ENCODE measurements at regions not wholly inside any gene's neighbourhood (a gene's known extent, or its start where the extent isn't known, plus 50 kb on each side); places are given as distances from the start of the nearest gene placed in this dataset.

- DNase-seq (ENCODE audit: low read depth) = no peak
Observed at GRCh38 chr2:145315053-145315452, 795.1 kb upstream of the ZEB2 start.

GRCh38 chr2:145314119-145314633 lies 794.3 kb upstream of the ZEB2 start:
- DNase-seq (ENCODE audit: low read depth) = no peak

GRCh38 chr2:145305889-145306288 lies 786.0 kb upstream of the ZEB2 start:
- no peak for DNase-seq (ENCODE audit: low read depth)

- DNase-seq (ENCODE audit: low read depth) = no peak
Observed at GRCh38 chr2:145304501-145304900, 784.6 kb upstream of the ZEB2 start.

GRCh38 chr2:145303536-145303935 lies 783.6 kb upstream of the ZEB2 start:
- no peak for DNase-seq (ENCODE audit: low read depth)

GRCh38 chr2:145302886-145303285 lies 783.0 kb upstream of the ZEB2 start:
- DNase-seq (ENCODE audit: low read depth) = no peak

GRCh38 chr2:145302451-145302850 lies 782.5 kb upstream of the ZEB2 start:
- no peak for DNase-seq (ENCODE audit: low read depth)

- no peak for DNase-seq (ENCODE audit: low read depth)
Observed at GRCh38 chr2:145299368-145299767, 779.4 kb upstream of the ZEB2 start.

- DNase-seq (ENCODE audit: low read depth) = no peak
Observed at GRCh38 chr2:145292166-145292565, 772.2 kb upstream of the ZEB2 start.

- DNase-seq (ENCODE audit: low read depth) = no peak
Observed at GRCh38 chr2:145290986-145291385, 771.1 kb upstream of the ZEB2 start.

GRCh38 chr2:145289946-145290345 lies 770.0 kb upstream of the ZEB2 start:
- DNase-seq (ENCODE audit: low read depth) = no peak

- no peak for DNase-seq (ENCODE audit: low read depth)
Observed at GRCh38 chr2:145288650-145289496, 769.0 kb upstream of the ZEB2 start.

- no peak for DNase-seq (ENCODE audit: low read depth)
Observed at GRCh38 chr2:145287736-145288135, 767.8 kb upstream of the ZEB2 start.

- no peak for DNase-seq (ENCODE audit: low read depth)
Observed at GRCh38 chr2:145286716-145287275, 766.9 kb upstream of the ZEB2 start.

GRCh38 chr2:145284551-145284950 lies 764.6 kb upstream of the ZEB2 start:
- DNase-seq (ENCODE audit: low read depth) = no peak

- DNase-seq (ENCODE audit: low read depth) = no peak
Observed at GRCh38 chr2:145283131-145283530, 763.2 kb upstream of the ZEB2 start.

GRCh38 chr2:145277922-145278321 lies 758.0 kb upstream of the ZEB2 start:
- DNase-seq (ENCODE audit: low read depth) = peak; percentile 15

- DNase-seq (ENCODE audit: low read depth) = peak; percentile 37
Observed at GRCh38 chr2:145273840-145274239, 753.9 kb upstream of the ZEB2 start.

GRCh38 chr2:145268931-145269330 lies 749.0 kb upstream of the ZEB2 start:
- DNase-seq (ENCODE audit: low read depth) = no peak

- DNase-seq (ENCODE audit: low read depth) = no peak
Observed at GRCh38 chr2:145267451-145267850, 747.5 kb upstream of the ZEB2 start.

- DNase-seq (ENCODE audit: low read depth) = no peak
Observed at GRCh38 chr2:145265244-145265643, 745.3 kb upstream of the ZEB2 start.

- no peak for DNase-seq (ENCODE audit: low read depth)
Observed at GRCh38 chr2:145260674-145261073, 740.8 kb upstream of the ZEB2 start.

GRCh38 chr2:145260081-145260480 lies 740.2 kb upstream of the ZEB2 start:
- DNase-seq (ENCODE audit: low read depth) = no peak

Data from LHCN-M2 (cell line).